ENCODE measurements at regions not wholly inside any gene's neighbourhood (a gene's known extent, or its start where the extent isn't known, plus 50 kb on each side); places are given as distances from the start of the nearest gene placed in this dataset.
A peak's percentile ranks its signal among the peaks of the same experiment; 100 is the strongest.

DNA sequence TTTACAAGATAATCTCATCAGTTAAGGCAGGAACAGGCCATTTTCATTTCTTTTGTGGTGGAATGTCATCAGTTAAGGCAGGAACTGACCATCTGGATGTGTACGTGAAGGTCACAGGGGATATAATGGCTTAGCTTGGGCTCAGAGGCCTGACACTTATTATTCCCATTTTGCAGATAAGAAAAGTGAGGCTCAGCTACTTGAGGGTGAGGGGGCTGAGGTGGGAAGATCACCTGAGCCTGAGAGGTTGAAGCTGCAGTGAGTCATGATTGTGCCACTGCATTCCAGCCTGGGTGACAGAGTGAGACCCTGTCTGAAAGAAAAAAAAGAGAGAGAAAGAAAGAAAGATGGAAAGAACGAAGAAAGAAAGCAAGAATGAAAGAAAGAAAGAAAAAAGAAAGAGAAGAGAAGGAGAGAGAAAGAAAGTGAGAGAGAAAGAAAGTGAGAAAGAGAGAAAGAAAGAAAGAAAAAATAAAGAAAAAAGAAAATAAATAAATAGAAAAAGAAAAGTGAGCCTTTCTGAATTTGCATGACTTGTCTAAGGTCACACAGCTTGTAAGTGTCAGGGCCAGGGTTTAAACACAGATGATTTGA, 142.0 kb downstream of the TMEM30B start:
- H3K27ac Mint-ChIP-seq = no peak overlapping the region
- peaks cover 10% of the 10 kb centered on the region for H3K4me1 Mint-ChIP-seq
- TF ChIP-seq, protein P1, sequence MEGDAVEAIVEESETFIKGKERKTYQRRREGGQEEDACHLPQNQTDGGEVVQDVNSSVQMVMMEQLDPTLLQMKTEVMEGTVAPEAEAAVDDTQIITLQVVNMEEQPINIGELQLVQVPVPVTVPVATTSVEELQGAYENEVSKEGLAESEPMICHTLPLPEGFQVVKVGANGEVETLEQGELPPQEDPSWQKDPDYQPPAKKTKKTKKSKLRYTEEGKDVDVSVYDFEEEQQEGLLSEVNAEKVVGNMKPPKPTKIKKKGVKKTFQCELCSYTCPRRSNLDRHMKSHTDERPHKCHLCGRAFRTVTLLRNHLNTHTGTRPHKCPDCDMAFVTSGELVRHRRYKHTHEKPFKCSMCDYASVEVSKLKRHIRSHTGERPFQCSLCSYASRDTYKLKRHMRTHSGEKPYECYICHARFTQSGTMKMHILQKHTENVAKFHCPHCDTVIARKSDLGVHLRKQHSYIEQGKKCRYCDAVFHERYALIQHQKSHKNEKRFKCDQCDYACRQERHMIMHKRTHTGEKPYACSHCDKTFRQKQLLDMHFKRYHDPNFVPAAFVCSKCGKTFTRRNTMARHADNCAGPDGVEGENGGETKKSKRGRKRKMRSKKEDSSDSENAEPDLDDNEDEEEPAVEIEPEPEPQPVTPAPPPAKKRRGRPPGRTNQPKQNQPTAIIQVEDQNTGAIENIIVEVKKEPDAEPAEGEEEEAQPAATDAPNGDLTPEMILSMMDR (IDR thresholded peaks at IDR 0.05) = no peak
- no peak for DNase-seq
- peaks cover 56% of the 10 kb centered on the region for H3K36me3 Mint-ChIP-seq (ENCODE audit: low read depth)
- H3K4me3 Mint-ChIP-seq = no peak overlapping the region
- peaks cover 13% of the 10 kb centered on the region for H3K27me3 Mint-ChIP-seq (ENCODE audit: low read depth, poor library complexity)
- peaks cover 83% of the 10 kb centered on the region for H3K9me3 Mint-ChIP-seq

DNA sequence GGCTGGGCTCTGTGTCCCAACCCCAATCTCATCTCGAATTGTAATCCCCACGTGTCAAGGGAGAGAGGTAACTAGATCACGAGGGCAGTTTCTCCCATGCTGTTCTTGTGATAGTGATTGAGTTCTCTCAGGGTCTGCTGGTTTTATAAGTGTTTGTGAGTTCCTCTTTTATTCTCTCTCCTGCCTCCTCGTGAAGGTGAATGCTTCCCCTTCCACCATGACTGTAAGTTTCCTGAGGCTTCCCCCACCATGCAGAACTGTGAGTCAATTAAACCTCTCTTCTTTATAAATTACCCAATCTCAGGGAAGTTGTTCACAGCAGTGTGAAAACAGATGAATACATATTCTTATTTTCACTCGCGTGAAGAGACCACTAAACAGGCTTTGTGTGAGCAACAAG, 148.2 kb downstream of the TMEM30B start:
- Mint-ChIP-seq H3K4me1 (peaks cover 63% of the 10 kb centered on the region), H3K36me3 (ENCODE audit: low read depth) (peaks cover 22% of the 10 kb centered on the region), H3K27me3 (ENCODE audit: low read depth, poor library complexity) (peaks cover 13% of the 10 kb centered on the region), H3K4me3 (no peak overlapping the region), H3K27ac (no peak overlapping the region), H3K9me3 (peaks cover 23% of the 10 kb centered on the region)
- no peak for DNase-seq
- TF ChIP-seq, protein P1 (IDR thresholded peaks at IDR 0.05) = no peak

DNA sequence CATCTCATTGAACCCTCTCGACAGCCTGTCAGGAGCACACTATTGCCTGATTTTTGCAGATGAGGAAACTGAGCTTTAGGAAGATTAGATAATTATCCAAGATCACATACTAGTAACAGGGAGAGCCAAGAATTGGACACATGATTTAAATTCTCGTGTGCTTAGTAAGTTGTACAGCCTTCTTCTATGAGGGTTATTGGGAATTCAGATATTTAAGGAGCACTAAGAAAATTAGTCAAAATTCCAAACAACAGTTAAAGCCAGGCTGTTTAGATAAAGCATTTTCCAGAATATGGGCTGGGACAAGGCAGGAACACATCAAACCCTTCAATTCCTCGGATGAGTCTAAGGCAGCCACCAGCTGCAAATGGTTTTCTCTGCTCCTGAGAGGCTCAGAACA, 148.8 kb downstream of the TMEM30B start:
- H3K27ac Mint-ChIP-seq = no peak overlapping the region
- peaks cover 17% of the 10 kb centered on the region for H3K36me3 Mint-ChIP-seq (ENCODE audit: low read depth)
- peaks cover 17% of the 10 kb centered on the region for H3K9me3 Mint-ChIP-seq
- H3K27me3 Mint-ChIP-seq (ENCODE audit: low read depth, poor library complexity) = peaks cover 11% of the 10 kb centered on the region
- no peak for DNase-seq
- peaks cover 65% of the 10 kb centered on the region for H3K4me1 Mint-ChIP-seq
- H3K4me3 Mint-ChIP-seq = no peak overlapping the region
- TF ChIP-seq, protein P1 (IDR thresholded peaks at IDR 0.05) = no peak

DNA sequence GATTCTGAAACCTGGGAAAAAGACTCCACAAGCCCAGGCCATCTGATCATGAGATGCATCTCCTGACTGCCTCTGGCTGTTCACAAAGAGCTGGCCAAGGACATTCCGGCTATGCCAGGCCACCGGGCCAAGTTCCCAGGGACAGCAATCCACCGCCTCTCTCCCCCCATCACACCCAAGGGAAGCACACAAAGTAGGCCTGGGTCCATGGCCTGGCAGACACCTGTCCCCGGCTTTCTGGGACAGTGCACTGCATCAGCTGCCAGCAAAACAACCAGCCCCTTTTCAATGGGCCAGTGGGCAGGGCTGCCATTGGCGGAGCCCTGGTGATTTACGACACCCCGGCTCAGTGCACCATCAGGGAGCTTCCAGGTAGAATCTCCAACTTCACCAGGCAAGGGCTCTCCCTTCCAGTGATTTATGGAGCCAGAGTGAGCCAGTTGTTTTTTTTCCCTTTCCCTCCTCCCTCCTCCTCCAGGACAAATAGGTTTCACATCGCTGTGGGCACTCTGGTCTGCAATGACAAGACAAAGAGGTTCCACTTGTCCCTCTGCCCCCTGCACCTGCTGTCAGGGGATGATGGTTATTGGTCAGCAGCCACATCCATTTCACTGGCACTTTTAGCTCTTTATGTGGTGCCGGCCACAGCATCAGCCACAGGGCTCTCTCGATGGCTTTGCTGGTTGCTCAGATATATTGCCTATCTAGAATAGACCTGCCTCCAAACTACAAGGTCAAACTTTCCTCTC, 149.6 kb downstream of the SLC38A6 start:
- H3K36me3 Mint-ChIP-seq (ENCODE audit: low read depth) = peaks cover 2% of the 10 kb centered on the region
- DNase-seq = peak; percentile 70
- H3K4me3 Mint-ChIP-seq = no peak overlapping the region
- H3K9me3 Mint-ChIP-seq = peaks cover 3% of the 10 kb centered on the region
- peaks cover 82% of the 10 kb centered on the region for H3K4me1 Mint-ChIP-seq
- H3K27ac Mint-ChIP-seq = no peak overlapping the region
- TF ChIP-seq, protein P1 (IDR thresholded peaks at IDR 0.05) = no peak
- peaks cover 2% of the 10 kb centered on the region for H3K27me3 Mint-ChIP-seq (ENCODE audit: low read depth, poor library complexity)

DNA sequence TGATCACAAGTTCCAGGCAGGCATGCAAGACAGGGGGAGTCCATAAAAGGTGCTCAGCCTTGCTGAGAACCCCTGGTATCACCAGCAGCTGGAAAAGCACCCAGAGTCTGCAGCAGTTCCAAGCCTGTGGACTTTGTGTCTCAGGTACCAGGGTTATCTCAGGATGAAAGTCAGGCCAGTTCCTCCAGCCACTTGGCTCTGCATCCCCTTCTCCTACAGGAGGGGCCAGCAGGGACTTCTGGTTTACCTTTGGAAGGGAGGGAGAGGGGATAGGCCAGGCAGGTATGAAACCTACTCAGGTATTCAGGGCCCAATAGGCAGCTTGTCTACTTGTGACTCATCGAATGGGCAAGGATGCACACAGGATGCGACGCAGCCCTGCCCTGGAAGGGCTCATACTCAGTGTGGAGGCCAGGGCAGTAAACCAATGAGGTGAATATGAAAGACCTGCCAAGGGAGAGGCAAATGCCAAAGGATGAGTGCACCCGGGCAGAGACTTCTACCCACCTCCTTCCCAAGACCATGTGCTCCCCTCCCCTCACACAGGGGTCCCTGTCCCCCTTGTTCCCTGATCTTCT, 148.2 kb downstream of the SLC38A6 start:
- Mint-ChIP-seq H3K9me3 (no peaks in the 10 kb centered on the region), H3K36me3 (ENCODE audit: low read depth) (no peaks in the 10 kb centered on the region), H3K4me1 (peaks cover 80% of the 10 kb centered on the region), H3K4me3 (no peak overlapping the region), H3K27ac (no peak overlapping the region), H3K27me3 (ENCODE audit: low read depth, poor library complexity) (peaks cover 2% of the 10 kb centered on the region)
- DNase-seq = no peak
- TF ChIP-seq, protein P1 (IDR thresholded peaks at IDR 0.05) = no peak

Data from nephron progenitor cell (in vitro differentiated cells).